ENCODE measurements at regions not wholly inside any gene's neighbourhood (a gene's known extent, or its start where the extent isn't known, plus 50 kb on each side); places are given as distances from the start of the nearest gene placed in this dataset.

GRCh38 chr1:89454845-89455521, 69.6 kb upstream of the LRRC8B start:
- H3K27ac ChIP-seq (ENCODE audit: low read length) = no peak overlapping the region
- H3K27me3 ChIP-seq (replicated peaks in 1 of 2; ENCODE audit: control insufficient read depth in 2 of 2, extremely low read depth in 1 of 2, insufficient read depth in 2 of 2, low read length in 1 of 2) = no peaks in the 10 kb centered on the region
- H3K4me1 ChIP-seq (ENCODE audit: control insufficient read depth in 1 of 2, extremely low read depth in 1 of 2, insufficient read depth in 2 of 2, low read length in 2 of 2) = peaks cover 0 to 2% of the 10 kb centered on the region in 2 experiments
- DNase-seq (peak; percentile 8 to 79 (median 49)), ATAC-seq (replicated peaks in 1 of 4) (peak; percentile 75 to 91 (median 79))
- ChIA-PET POLR2A (interaction anchor here (0.5 to 0.6 kb wide), 2 partner anchors 357 to 467 kb away, joined by 3 read pairs; no protein-coding TSS in a partner anchor), CTCF (interaction anchor here (0.6 to 3.4 kb wide), 17 partner anchors 9 to 484 kb away, joined by 3 to 24 read pairs (median 6); partner anchors contain the start of gene GBP1 (in 1 of the 2))
- no peaks in the 10 kb centered on the region for H3K36me3 ChIP-seq (ENCODE audit: control insufficient read depth in 2 of 2, extremely low read depth in 1 of 2, insufficient read depth in 1 of 2, low read length in 1 of 2)
- H3K4me3 ChIP-seq (ENCODE audit: control insufficient read depth in 1 of 2, extremely low read depth in 1 of 2, low read length in 1 of 2) = no peak overlapping the region
- H3K9me3 ChIP-seq = no peaks in the 10 kb centered on the region
- Mint-ChIP-seq H3K9me3 (no peaks in the 10 kb centered on the region), H3K27me3 (peaks cover 7 to 21% of the 10 kb centered on the region in 2 donors), H3K27ac (no peak overlapping the region), H3K4me1 (peaks cover 9 to 12% (median 11%) of the 10 kb centered on the region in 3 donors), H3K36me3 (no peaks in the 10 kb centered on the region), H3K4me3 (no peak overlapping the region)
- WGBS (ENCODE audit: insufficient coverage) = 75% methylated on average over 2 of the region's 7 CpGs

- no CpG with 5 or more reads among the region's 1 CpG for WGBS (ENCODE audit: insufficient coverage)
- POLR2A ChIA-PET = no interaction called here
These were observed 67.6 kb upstream of the LRRC8B start for GRCh38 chr1:89457046-89457445.

GRCh38 chr1:89459081-89459480, 65.5 kb upstream of the LRRC8B start:
- DNase-seq (no peak), ATAC-seq (replicated peaks in 1 of 4) (no peak)
- Histone ChIP-seq H3K27ac (ENCODE audit: low read length) (no peak overlapping the region), H3K4me3 (ENCODE audit: control insufficient read depth in 1 of 2, extremely low read depth in 1 of 2, low read length in 1 of 2) (no peak overlapping the region), H3K36me3 (ENCODE audit: control insufficient read depth in 2 of 2, extremely low read depth in 1 of 2, insufficient read depth in 1 of 2, low read length in 1 of 2) (no peaks in the 10 kb centered on the region), H3K27me3 (replicated peaks in 1 of 2; ENCODE audit: control insufficient read depth in 2 of 2, extremely low read depth in 1 of 2, insufficient read depth in 2 of 2, low read length in 1 of 2) (peaks cover 5 to 6% of the 10 kb centered on the region in 2 experiments), H3K9me3 (no peaks in the 10 kb centered on the region), H3K4me1 (ENCODE audit: control insufficient read depth in 1 of 2, extremely low read depth in 1 of 2, insufficient read depth in 2 of 2, low read length in 2 of 2) (peaks cover 2 to 9% of the 10 kb centered on the region in 2 experiments)
- no CpG with 5 or more reads among the region's 2 CpGs for WGBS (ENCODE audit: insufficient coverage)
- Mint-ChIP-seq H3K9me3 (no peaks in the 10 kb centered on the region), H3K27me3 (peaks cover 27 to 44% of the 10 kb centered on the region in 2 donors), H3K36me3 (no peaks in the 10 kb centered on the region), H3K4me3 (no peak overlapping the region), H3K4me1 (peaks cover 8 to 13% (median 11%) of the 10 kb centered on the region in 3 donors), H3K27ac (no peak overlapping the region)
- ChIA-PET CTCF (no interaction called here), POLR2A (no interaction called here)

More at GRCh38 chr1:89457046-89457445, 67.6 kb upstream of the LRRC8B start:
- Histone ChIP-seq H3K4me1 (ENCODE audit: control insufficient read depth in 1 of 2, extremely low read depth in 1 of 2, insufficient read depth in 2 of 2, low read length in 2 of 2) (no peaks in the 10 kb centered on the region), H3K27me3 (replicated peaks in 1 of 2; ENCODE audit: control insufficient read depth in 2 of 2, extremely low read depth in 1 of 2, insufficient read depth in 2 of 2, low read length in 1 of 2) (peaks cover under 1 to 3% of the 10 kb centered on the region in 2 experiments), H3K9me3 (no peaks in the 10 kb centered on the region), H3K4me3 (ENCODE audit: control insufficient read depth in 1 of 2, extremely low read depth in 1 of 2, low read length in 1 of 2) (no peak overlapping the region), H3K36me3 (ENCODE audit: control insufficient read depth in 2 of 2, extremely low read depth in 1 of 2, insufficient read depth in 1 of 2, low read length in 1 of 2) (no peaks in the 10 kb centered on the region), H3K27ac (ENCODE audit: low read length) (no peak overlapping the region)
- Mint-ChIP-seq H3K27ac (no peak overlapping the region), H3K36me3 (no peaks in the 10 kb centered on the region), H3K4me3 (no peak overlapping the region), H3K9me3 (no peaks in the 10 kb centered on the region), H3K4me1 (peaks cover 0 to 3% (median 1%) of the 10 kb centered on the region in 3 donors), H3K27me3 (peaks cover 17 to 36% of the 10 kb centered on the region in 2 donors)
- ATAC-seq (replicated peaks in 1 of 4) (no peak), DNase-seq (no peak)
- CTCF ChIA-PET = interaction anchor here (0.8 to 3.4 kb wide), 9 partner anchors 10 to 522 kb away, joined by 3 to 17 read pairs (median 6); no protein-coding TSS in a partner anchor

- Mint-ChIP-seq H3K4me3 (no peak overlapping the region), H3K36me3 (no peaks in the 10 kb centered on the region), H3K9me3 (no peaks in the 10 kb centered on the region), H3K27me3 (peaks cover 30 to 49% of the 10 kb centered on the region in 2 donors), H3K4me1 (peaks cover 14 to 17% (median 15%) of the 10 kb centered on the region in 3 donors), H3K27ac (no peak overlapping the region)
- Histone ChIP-seq H3K36me3 (ENCODE audit: control insufficient read depth in 2 of 2, extremely low read depth in 1 of 2, insufficient read depth in 1 of 2, low read length in 1 of 2) (no peaks in the 10 kb centered on the region), H3K4me3 (ENCODE audit: control insufficient read depth in 1 of 2, extremely low read depth in 1 of 2, low read length in 1 of 2) (no peak overlapping the region), H3K27me3 (replicated peaks in 1 of 2; ENCODE audit: control insufficient read depth in 2 of 2, extremely low read depth in 1 of 2, insufficient read depth in 2 of 2, low read length in 1 of 2) (peaks cover 6 to 10% of the 10 kb centered on the region in 2 experiments), H3K4me1 (ENCODE audit: control insufficient read depth in 1 of 2, extremely low read depth in 1 of 2, insufficient read depth in 2 of 2, low read length in 2 of 2) (peaks cover 5 to 12% of the 10 kb centered on the region in 2 experiments), H3K27ac (ENCODE audit: low read length) (no peak overlapping the region), H3K9me3 (no peaks in the 10 kb centered on the region)
- no CpG with 5 or more reads among the region's 1 CpG for WGBS (ENCODE audit: insufficient coverage)
- POLR2A ChIA-PET = no interaction called here
- DNase-seq (no peak), ATAC-seq (replicated peaks in 1 of 4) (no peak)
- CTCF ChIA-PET = interaction anchor here (0.6 to 1.3 kb wide), 4 partner anchors 22 to 477 kb away, joined by 3 to 6 read pairs (median 4); no protein-coding TSS in a partner anchor
These were observed 64.3 kb upstream of the LRRC8B start for GRCh38 chr1:89460325-89460724.

GRCh38 chr1:89462250-89462649, 62.4 kb upstream of the LRRC8B start:
- Histone ChIP-seq H3K4me3 (ENCODE audit: control insufficient read depth in 1 of 2, extremely low read depth in 1 of 2, low read length in 1 of 2) (no peak overlapping the region), H3K27ac (ENCODE audit: low read length) (no peak overlapping the region), H3K9me3 (no peaks in the 10 kb centered on the region), H3K27me3 (replicated peaks in 1 of 2; ENCODE audit: control insufficient read depth in 2 of 2, extremely low read depth in 1 of 2, insufficient read depth in 2 of 2, low read length in 1 of 2) (peaks cover 6 to 11% of the 10 kb centered on the region in 2 experiments), H3K4me1 (ENCODE audit: control insufficient read depth in 1 of 2, extremely low read depth in 1 of 2, insufficient read depth in 2 of 2, low read length in 2 of 2) (peaks cover 5 to 12% of the 10 kb centered on the region in 2 experiments), H3K36me3 (ENCODE audit: control insufficient read depth in 2 of 2, extremely low read depth in 1 of 2, insufficient read depth in 1 of 2, low read length in 1 of 2) (no peaks in the 10 kb centered on the region)
- ChIA-PET POLR2A (no interaction called here), CTCF (interaction anchor here in 1 of 2 donors (1.0 kb wide), 1 partner anchor 478 kb away, joined by 3 read pairs; no protein-coding TSS in a partner anchor)
- Mint-ChIP-seq H3K4me1 (peaks cover 15 to 17% (median 17%) of the 10 kb centered on the region in 3 donors), H3K4me3 (no peak overlapping the region), H3K36me3 (no peaks in the 10 kb centered on the region), H3K9me3 (no peaks in the 10 kb centered on the region), H3K27ac (no peak overlapping the region), H3K27me3 (peaks cover 37 to 50% of the 10 kb centered on the region in 2 donors)
- ATAC-seq (replicated peaks in 1 of 4) (no peak), DNase-seq (no peak)
- 83% methylated on average over 2 of the region's 3 CpGs for WGBS (ENCODE audit: insufficient coverage)

GRCh38 chr1:89464008-89464407, 60.6 kb upstream of the LRRC8B start:
- DNase-seq (peak in 1 of 35 experiments; percentile 19), ATAC-seq (replicated peaks in 1 of 4) (peak in 2 of 4 experiments; percentile 34 to 45)
- ChIA-PET POLR2A (no interaction called here), CTCF (interaction anchor here in 1 of 2 donors (1.2 kb wide), 1 partner anchor 10 kb away, joined by 4 read pairs; no protein-coding TSS in a partner anchor)
- Histone ChIP-seq H3K4me1 (ENCODE audit: control insufficient read depth in 1 of 2, extremely low read depth in 1 of 2, insufficient read depth in 2 of 2, low read length in 2 of 2) (peaks cover 5 to 12% of the 10 kb centered on the region in 2 experiments), H3K27me3 (replicated peaks in 1 of 2; ENCODE audit: control insufficient read depth in 2 of 2, extremely low read depth in 1 of 2, insufficient read depth in 2 of 2, low read length in 1 of 2) (peaks cover 6 to 11% of the 10 kb centered on the region in 2 experiments), H3K27ac (ENCODE audit: low read length) (no peak overlapping the region), H3K9me3 (no peaks in the 10 kb centered on the region), H3K36me3 (ENCODE audit: control insufficient read depth in 2 of 2, extremely low read depth in 1 of 2, insufficient read depth in 1 of 2, low read length in 1 of 2) (no peaks in the 10 kb centered on the region), H3K4me3 (ENCODE audit: control insufficient read depth in 1 of 2, extremely low read depth in 1 of 2, low read length in 1 of 2) (no peak overlapping the region)
- WGBS (ENCODE audit: insufficient coverage) = no CpG with 5 or more reads among the region's 2 CpGs
- Mint-ChIP-seq H3K4me3 (no peak overlapping the region), H3K4me1 (peaks cover 15 to 17% (median 17%) of the 10 kb centered on the region in 3 donors), H3K27ac (no peak overlapping the region), H3K9me3 (no peaks in the 10 kb centered on the region), H3K36me3 (no peaks in the 10 kb centered on the region), H3K27me3 (peaks cover 43 to 46% of the 10 kb centered on the region in 2 donors)
